ENCODE measurements at regions not wholly inside any gene's neighbourhood (a gene's known extent, or its start where the extent isn't known, plus 50 kb on each side); places are given as distances from the start of the nearest gene placed in this dataset.

- no peaks in the 10 kb centered on the region for H3K36me3 ChIP-seq (replicated peaks in 1 of 2; ENCODE audit: control insufficient read depth in 1 of 2, insufficient read depth in 2 of 2, low read length in 2 of 2)
- H4K20me1 ChIP-seq (ENCODE audit: insufficient read depth, low read length), result no peaks in the 10 kb centered on the region
- H2AFZ ChIP-seq (ENCODE audit: insufficient read depth, low read depth, low read length, poor library complexity, severe bottlenecking), result no peak overlapping the region
- Mint-ChIP-seq H3K36me3 (no peaks in the 10 kb centered on the region), H3K27me3 (ENCODE audit: low read depth in 3 of 3) (no peaks in the 10 kb centered on the region), H3K4me1 (no peaks in the 10 kb centered on the region), H3K9me3 (peaks cover 2 to 12% (median 6%) of the 10 kb centered on the region in 7 donors), H3K27ac (no peak overlapping the region), H3K4me3 (no peak overlapping the region)
- no peaks in the 10 kb centered on the region for H3K79me2 ChIP-seq (ENCODE audit: insufficient read depth, low read length)
- no peak overlapping the region for H3K4me3 ChIP-seq (replicated peaks in 1 of 3; ENCODE audit: low read depth in 2 of 3, low read length in 3 of 3)
- TF ChIP-seq CTCF (IDR thresholded peaks at IDR 0.05), result no peak
- intact Hi-C loops (cut with micrococcal nuclease), result no loop called here
- 91% methylated on average over 2 of the region's 4 CpGs for WGBS (ENCODE audit: insufficient coverage)
- H3K9ac ChIP-seq (ENCODE audit: insufficient read depth, low read length, poor library complexity, severe bottlenecking), result no peak overlapping the region
- H3K9me3 ChIP-seq (replicated peaks in 1 of 2; ENCODE audit: control insufficient read depth in 1 of 2, insufficient read depth in 1 of 2, low read length in 2 of 2), result peaks cover 5 to 12% of the 10 kb centered on the region in 2 donors
- H3K4me1 ChIP-seq (ENCODE audit: control insufficient read depth in 1 of 2, insufficient read depth in 2 of 2, low read length in 2 of 2), result no peaks in the 10 kb centered on the region
- no peak overlapping the region for H3K27ac ChIP-seq (ENCODE audit: low read depth in 1 of 2, low read length in 2 of 2)
- no peaks in the 10 kb centered on the region for H3K27me3 ChIP-seq (ENCODE audit: control insufficient read depth in 2 of 2, insufficient read depth in 2 of 2, low read length in 2 of 2)
- H3K4me2 ChIP-seq (replicated peaks; ENCODE audit: extremely low read depth, low read length, poor library complexity, severe bottlenecking), result no peak overlapping the region
- no peak for DNase-seq
Measured at GRCh38 chr2:228919808-228920207, 351.3 kb downstream of the PID1 start.

DNA sequence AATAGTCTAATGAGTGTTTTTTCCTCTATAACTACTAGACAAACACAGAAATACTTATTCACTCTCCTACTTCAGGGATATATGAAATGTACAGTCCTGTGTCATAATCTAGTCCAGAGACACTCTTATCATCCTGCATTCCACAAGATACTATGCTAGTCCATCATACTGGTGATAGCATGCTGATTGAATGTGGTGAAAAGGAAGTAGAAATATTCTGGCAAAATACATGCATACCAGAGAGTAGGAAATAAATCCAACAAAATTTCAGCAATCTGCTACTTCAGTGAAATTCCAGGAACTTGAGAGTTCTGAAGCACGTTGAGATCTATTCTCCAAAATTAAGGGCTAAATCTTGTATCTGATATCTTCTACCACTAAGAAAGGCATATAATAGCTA, 353.9 kb downstream of the PID1 start:
- Mint-ChIP-seq H3K9me3 (peaks cover 0 to 14% (median 3%) of the 10 kb centered on the region in 7 donors), H3K4me1 (no peaks in the 10 kb centered on the region), H3K36me3 (no peaks in the 10 kb centered on the region), H3K27me3 (ENCODE audit: low read depth in 3 of 3) (no peaks in the 10 kb centered on the region), H3K27ac (no peak overlapping the region), H3K4me3 (no peak overlapping the region)
- no peak overlapping the region for H3K4me3 ChIP-seq (replicated peaks in 1 of 3; ENCODE audit: low read depth in 2 of 3, low read length in 3 of 3)
- H3K36me3 ChIP-seq (replicated peaks in 1 of 2; ENCODE audit: control insufficient read depth in 1 of 2, insufficient read depth in 2 of 2, low read length in 2 of 2), result no peaks in the 10 kb centered on the region
- no peak overlapping the region for H3K27ac ChIP-seq (ENCODE audit: low read depth in 1 of 2, low read length in 2 of 2)
- H3K4me1 ChIP-seq (ENCODE audit: control insufficient read depth in 1 of 2, insufficient read depth in 2 of 2, low read length in 2 of 2), result no peaks in the 10 kb centered on the region
- H3K9me3 ChIP-seq (replicated peaks in 1 of 2; ENCODE audit: control insufficient read depth in 1 of 2, insufficient read depth in 1 of 2, low read length in 2 of 2), result peaks cover 5 to 7% of the 10 kb centered on the region in 2 donors
- H3K4me2 ChIP-seq (replicated peaks; ENCODE audit: extremely low read depth, low read length, poor library complexity, severe bottlenecking), result no peak overlapping the region
- H3K79me2 ChIP-seq (ENCODE audit: insufficient read depth, low read length), result no peaks in the 10 kb centered on the region
- no peak overlapping the region for H3K9ac ChIP-seq (ENCODE audit: insufficient read depth, low read length, poor library complexity, severe bottlenecking)
- TF ChIP-seq CTCF (IDR thresholded peaks at IDR 0.05), result no peak
- intact Hi-C loops (cut with micrococcal nuclease), result no loop called here
- WGBS (ENCODE audit: insufficient coverage), result no CpG with 5 or more reads among the region's 1 CpG
- DNase-seq, result no peak
- no peaks in the 10 kb centered on the region for H3K27me3 ChIP-seq (ENCODE audit: control insufficient read depth in 2 of 2, insufficient read depth in 2 of 2, low read length in 2 of 2)
- no peaks in the 10 kb centered on the region for H4K20me1 ChIP-seq (ENCODE audit: insufficient read depth, low read length)
- H2AFZ ChIP-seq (ENCODE audit: insufficient read depth, low read depth, low read length, poor library complexity, severe bottlenecking), result no peak overlapping the region

Measured in CD14-positive monocyte (primary cell).